Activated naive CD8-positive, alpha-beta T cell treated with anti-CD3 and anti-CD28 coated beads for 36 hours (primary cell): ENCODE measurements at regions not wholly inside any gene's neighbourhood (a gene's known extent, or its start where the extent isn't known, plus 50 kb on each side); places are given as distances from the start of the nearest gene placed in this dataset.
A peak's percentile ranks its signal among the peaks of the same experiment; 100 is the strongest.
"Not testable (repeated sequence)": the region's sequence is repeated elsewhere in the genome, so short reads cannot be mapped to it uniquely, and the experiment has no call there.

Experiments used
- DNase-seq: peaks from one replicate; pipeline ENCODE4 v3.0.0; 2021
- H3K27ac Mint-ChIP-seq: one replicate; pipeline ENCODE4 v1.8.0; 2022; ENCODE audit warnings: mild to moderate bottlenecking, moderate library complexity, mixed read lengths
- H3K27me3 Mint-ChIP-seq: one replicate; pipeline ENCODE4 v1.8.0; 2022; ENCODE audit warnings: mild to moderate bottlenecking, mixed read lengths
- H3K36me3 Mint-ChIP-seq: one replicate; pipeline ENCODE4 v1.8.0; 2021; ENCODE audit warnings: mild to moderate bottlenecking, mixed read lengths
- H3K4me1 Mint-ChIP-seq: one replicate; pipeline ENCODE4 v1.8.0; 2021; ENCODE audit warnings: mixed read lengths
- H3K4me3 Mint-ChIP-seq: one replicate; pipeline ENCODE4 v1.8.0; 2022; ENCODE audit warnings: mild to moderate bottlenecking, moderate library complexity, mixed read lengths
- H3K9me3 Mint-ChIP-seq: one replicate; pipeline ENCODE4 v1.8.0; 2022; ENCODE audit warnings: mixed read lengths

DNA sequence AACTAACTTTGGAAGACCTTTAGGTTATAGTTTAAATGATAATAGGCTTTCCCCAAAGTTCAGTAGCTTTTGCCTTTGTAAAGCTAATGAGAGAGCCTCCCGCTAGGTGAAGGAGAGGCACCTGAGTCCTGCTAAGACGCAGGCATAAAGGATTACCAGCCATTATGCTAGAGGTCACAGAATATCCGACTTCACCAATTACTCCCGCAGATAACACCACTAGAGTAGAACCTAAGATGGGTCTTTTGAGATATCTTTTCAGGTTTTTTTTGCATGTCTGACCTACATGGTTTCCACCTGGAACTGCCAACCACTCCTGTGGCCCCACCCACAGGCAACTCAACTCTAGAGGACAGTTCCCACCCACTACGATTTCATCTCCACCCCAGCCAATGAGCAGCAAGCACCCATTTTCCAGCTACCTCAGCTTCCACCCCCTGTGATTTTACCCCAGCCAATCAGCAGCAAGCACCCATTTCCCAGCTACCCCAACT, 314.3 kb downstream of the BRD1 start:
- H3K27ac Mint-ChIP-seq = no peak overlapping the region
- peaks cover 16% of the 10 kb centered on the region for H3K36me3 Mint-ChIP-seq
- no peak overlapping the region for H3K4me3 Mint-ChIP-seq
- DNase-seq = no peak
- peaks cover 6% of the 10 kb centered on the region for H3K4me1 Mint-ChIP-seq
- H3K9me3 Mint-ChIP-seq = peaks cover 17% of the 10 kb centered on the region
- H3K27me3 Mint-ChIP-seq = no peaks in the 10 kb centered on the region

GRCh38 chr22:49512487-49513165, 315.0 kb downstream of the BRD1 start:
- Mint-ChIP-seq H3K9me3 (peaks cover 17% of the 10 kb centered on the region), H3K27ac (peak overlapping the region; percentile 70), H3K4me3 (no peak overlapping the region), H3K4me1 (peaks cover 6% of the 10 kb centered on the region), H3K27me3 (no peaks in the 10 kb centered on the region), H3K36me3 (peaks cover 16% of the 10 kb centered on the region)
- DNase-seq = no peak

- Mint-ChIP-seq H3K36me3 (peaks cover 16% of the 10 kb centered on the region), H3K9me3 (peaks cover 17% of the 10 kb centered on the region), H3K27ac (peak overlapping the region; percentile 87)
- not testable (repeated sequence) for H3K4me3 Mint-ChIP-seq, H3K27me3 Mint-ChIP-seq, DNase-seq, H3K4me1 Mint-ChIP-seq
Observed at GRCh38 chr22:49511393-49512189, 316.1 kb downstream of the BRD1 start.

DNA sequence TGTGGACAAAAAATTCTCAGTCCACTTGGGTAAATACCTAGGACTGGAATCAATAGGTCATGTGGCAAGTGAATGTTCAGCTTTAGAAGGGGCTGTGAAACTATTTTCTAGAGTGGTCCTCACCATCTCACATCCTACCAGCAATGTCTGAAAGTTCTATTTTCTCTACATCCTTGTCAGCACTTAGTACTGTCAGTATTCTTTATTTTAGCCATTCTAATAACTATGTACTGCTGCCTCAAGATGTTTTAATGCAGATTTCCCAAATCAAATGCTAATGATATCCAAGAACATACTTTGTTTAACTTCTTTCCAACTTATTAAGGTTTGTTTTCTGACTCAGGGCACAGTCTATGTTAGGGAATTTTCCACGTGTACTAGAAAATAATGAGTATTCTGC, 317.0 kb downstream of the BRD1 start:
- H3K27ac Mint-ChIP-seq = peak overlapping the region; percentile 87
- H3K4me1 Mint-ChIP-seq = peaks cover 6% of the 10 kb centered on the region
- H3K36me3 Mint-ChIP-seq = peaks cover 16% of the 10 kb centered on the region
- peaks cover 19% of the 10 kb centered on the region for H3K9me3 Mint-ChIP-seq
- no peaks in the 10 kb centered on the region for H3K27me3 Mint-ChIP-seq
- no peak for DNase-seq
- no peak overlapping the region for H3K4me3 Mint-ChIP-seq

GRCh38 chr22:49509016-49509415, 318.7 kb downstream of the BRD1 start:
- peaks cover 6% of the 10 kb centered on the region for H3K4me1 Mint-ChIP-seq
- no peaks in the 10 kb centered on the region for H3K27me3 Mint-ChIP-seq
- DNase-seq = no peak
- H3K9me3 Mint-ChIP-seq = peaks cover 19% of the 10 kb centered on the region
- no peak overlapping the region for H3K4me3 Mint-ChIP-seq
- H3K36me3 Mint-ChIP-seq = peaks cover 16% of the 10 kb centered on the region
- no peak overlapping the region for H3K27ac Mint-ChIP-seq

DNA sequence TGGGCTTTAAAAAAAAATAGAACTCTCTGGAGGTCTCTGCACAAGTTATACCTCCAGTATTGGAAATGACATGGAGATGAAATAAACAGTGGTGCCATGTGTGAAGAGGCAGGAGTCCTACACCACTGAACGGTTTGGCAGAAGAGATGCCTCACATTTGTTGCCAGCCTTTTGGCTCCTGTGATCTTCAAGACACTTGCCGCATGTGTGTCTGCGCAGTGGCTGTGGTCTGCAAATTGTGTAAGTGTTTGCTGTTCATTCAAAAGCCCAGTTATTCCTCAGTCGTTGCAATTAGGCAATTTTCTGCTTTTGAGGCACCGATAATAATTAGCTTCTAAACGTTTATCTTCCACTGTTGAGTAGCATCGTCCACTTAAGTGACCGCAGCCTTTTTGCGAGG, 319.1 kb downstream of the BRD1 start:
- Mint-ChIP-seq H3K9me3 (peaks cover 19% of the 10 kb centered on the region), H3K27me3 (no peaks in the 10 kb centered on the region), H3K4me3 (no peak overlapping the region), H3K36me3 (peaks cover 14% of the 10 kb centered on the region), H3K4me1 (peaks cover 6% of the 10 kb centered on the region), H3K27ac (no peak overlapping the region)
- no peak for DNase-seq

DNA sequence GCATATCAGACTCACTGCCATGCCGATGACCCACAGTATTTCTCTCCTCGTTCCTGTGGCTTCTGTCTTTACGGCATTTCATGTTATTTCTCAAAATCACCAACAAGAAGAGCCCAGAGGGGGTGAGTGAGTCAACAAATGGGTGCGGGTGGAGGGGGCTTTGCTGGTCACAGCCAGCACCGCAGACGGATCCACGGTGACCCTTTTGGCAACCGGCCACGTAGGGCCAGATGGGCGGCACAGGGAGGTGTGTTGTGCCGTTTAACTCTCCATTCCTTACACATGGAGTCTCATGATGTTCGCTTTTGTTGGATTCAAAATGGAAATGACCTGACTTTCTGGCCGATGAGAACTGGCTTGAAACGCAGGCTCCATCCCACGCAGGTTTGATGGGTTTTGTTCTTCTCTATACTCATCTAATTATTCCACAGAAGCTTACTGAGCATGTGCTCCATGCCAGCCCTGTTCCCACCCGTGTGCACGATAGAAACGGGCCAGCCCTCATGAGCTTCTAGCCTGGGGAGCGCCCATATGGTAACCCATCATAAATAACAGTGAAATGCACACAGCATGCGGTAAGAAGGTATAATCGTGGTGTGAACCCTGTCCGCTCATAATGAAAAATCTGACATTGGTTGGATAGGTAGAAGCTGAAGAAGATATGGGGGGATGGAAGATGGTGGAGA, 319.9 kb downstream of the BRD1 start:
- Mint-ChIP-seq H3K4me1 (peaks cover 5% of the 10 kb centered on the region), H3K4me3 (no peak overlapping the region), H3K27me3 (no peaks in the 10 kb centered on the region), H3K9me3 (peaks cover 19% of the 10 kb centered on the region), H3K36me3 (peaks cover 14% of the 10 kb centered on the region), H3K27ac (no peak overlapping the region)
- no peak for DNase-seq

GRCh38 chr22:49506010-49506400, 321.7 kb downstream of the BRD1 start:
- Mint-ChIP-seq H3K4me1 (no peaks in the 10 kb centered on the region), H3K27me3 (no peaks in the 10 kb centered on the region), H3K9me3 (peaks cover 11% of the 10 kb centered on the region), H3K4me3 (no peak overlapping the region), H3K27ac (no peak overlapping the region), H3K36me3 (peaks cover 6% of the 10 kb centered on the region)
- DNase-seq = no peak

GRCh38 chr22:49505337-49506009, 322.2 kb downstream of the BRD1 start:
- Mint-ChIP-seq H3K27ac (no peak overlapping the region), H3K27me3 (no peaks in the 10 kb centered on the region), H3K36me3 (peaks cover 3% of the 10 kb centered on the region), H3K4me3 (no peak overlapping the region), H3K4me1 (no peaks in the 10 kb centered on the region), H3K9me3 (peaks cover 7% of the 10 kb centered on the region)
- no peak for DNase-seq

DNA sequence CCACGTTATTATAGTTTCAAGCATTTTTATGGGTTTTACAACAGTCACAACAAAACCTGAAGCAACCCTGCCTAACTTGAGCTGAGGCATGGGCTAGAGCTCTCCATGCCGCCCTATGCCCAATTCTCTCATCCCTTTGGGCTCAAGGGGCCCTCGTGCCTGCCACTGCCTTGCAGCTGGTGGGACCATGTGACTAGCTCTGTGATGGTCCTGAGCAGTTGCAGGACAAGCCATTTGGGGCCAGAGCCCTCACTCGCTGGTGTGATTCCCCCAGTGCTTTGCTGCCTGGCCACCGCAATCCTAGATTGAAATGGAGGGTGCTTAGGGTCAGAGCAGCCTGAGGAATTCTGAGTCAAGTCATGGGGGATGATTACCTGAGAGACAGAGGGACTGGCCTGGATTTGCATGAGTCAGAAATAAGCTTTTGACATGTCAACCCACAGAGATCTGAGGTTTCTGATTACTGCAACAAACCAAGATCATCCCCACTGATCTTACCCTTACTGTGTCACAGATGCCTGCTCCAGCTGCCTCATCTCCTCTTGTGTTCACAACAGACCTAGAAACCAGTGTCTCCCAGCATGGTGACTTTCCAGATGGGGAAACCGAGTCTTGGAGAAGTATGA, 323.7 kb downstream of the BRD1 start:
- H3K36me3 Mint-ChIP-seq = no peaks in the 10 kb centered on the region
- no peak for DNase-seq

GRCh38 chr22:49503321-49503720, 324.4 kb downstream of the BRD1 start:
- H3K36me3 Mint-ChIP-seq = no peaks in the 10 kb centered on the region
- no peaks in the 10 kb centered on the region for H3K4me1 Mint-ChIP-seq
- H3K27me3 Mint-ChIP-seq = no peaks in the 10 kb centered on the region
- H3K4me3 Mint-ChIP-seq = no peak overlapping the region
- no peak for DNase-seq
- H3K9me3 Mint-ChIP-seq = peaks cover 2% of the 10 kb centered on the region
- H3K27ac Mint-ChIP-seq = no peak overlapping the region

More for the DNA sequence above, 323.7 kb downstream of the BRD1 start:
- H3K9me3 Mint-ChIP-seq = peaks cover 2% of the 10 kb centered on the region
- no peak overlapping the region for H3K27ac Mint-ChIP-seq
- H3K27me3 Mint-ChIP-seq = no peaks in the 10 kb centered on the region
- no peaks in the 10 kb centered on the region for H3K4me1 Mint-ChIP-seq
- H3K4me3 Mint-ChIP-seq = no peak overlapping the region

GRCh38 chr22:49502126-49502826, 325.4 kb downstream of the BRD1 start:
- no peaks in the 10 kb centered on the region for H3K4me1 Mint-ChIP-seq
- no peak for DNase-seq
- H3K4me3 Mint-ChIP-seq = no peak overlapping the region

GRCh38 chr22:49500942-49501395, 326.7 kb downstream of the BRD1 start:
- no peaks in the 10 kb centered on the region for H3K9me3 Mint-ChIP-seq
- H3K27me3 Mint-ChIP-seq = no peaks in the 10 kb centered on the region
- no peaks in the 10 kb centered on the region for H3K4me1 Mint-ChIP-seq
- H3K4me3 Mint-ChIP-seq = no peak overlapping the region
- H3K36me3 Mint-ChIP-seq = peaks cover 2% of the 10 kb centered on the region
- H3K27ac Mint-ChIP-seq = no peak overlapping the region
- DNase-seq = no peak

More at GRCh38 chr22:49502126-49502826, 325.4 kb downstream of the BRD1 start:
- no peak overlapping the region for H3K27ac Mint-ChIP-seq
- no peaks in the 10 kb centered on the region for H3K36me3 Mint-ChIP-seq
- no peaks in the 10 kb centered on the region for H3K27me3 Mint-ChIP-seq
- peaks cover 2% of the 10 kb centered on the region for H3K9me3 Mint-ChIP-seq

GRCh38 chr22:49500076-49500460, 327.6 kb downstream of the BRD1 start:
- H3K27ac Mint-ChIP-seq = no peak overlapping the region
- H3K9me3 Mint-ChIP-seq = no peaks in the 10 kb centered on the region
- H3K36me3 Mint-ChIP-seq = peaks cover 4% of the 10 kb centered on the region
- H3K4me1 Mint-ChIP-seq = no peaks in the 10 kb centered on the region
- DNase-seq = no peak
- no peaks in the 10 kb centered on the region for H3K27me3 Mint-ChIP-seq
- H3K4me3 Mint-ChIP-seq = no peak overlapping the region
